ENCODE measurements at regions not wholly inside any gene's neighbourhood (a gene's known extent, or its start where the extent isn't known, plus 50 kb on each side); places are given as distances from the start of the nearest gene placed in this dataset.

DNA sequence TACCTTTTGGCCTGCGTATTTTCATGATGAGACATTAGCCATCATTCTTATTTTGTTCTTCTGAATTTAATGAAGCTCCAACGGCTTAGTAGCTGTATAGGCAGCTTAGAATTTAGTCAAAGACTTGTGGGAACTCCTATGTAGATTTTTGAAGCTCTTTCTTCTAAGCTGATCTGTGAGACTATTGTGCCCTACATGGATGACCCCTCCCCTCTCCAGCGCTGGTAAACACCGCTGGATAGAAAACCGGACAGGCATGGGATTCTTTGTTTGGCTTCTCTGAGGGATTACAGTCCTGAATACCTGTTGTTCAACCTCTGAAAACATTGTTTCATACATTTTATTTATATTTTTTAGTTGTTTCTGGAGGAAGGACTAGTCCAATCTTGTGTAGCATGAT is 1353.4 kb downstream of the GRIK2 start (continued):
- TF ChIP-seq, protein P1, sequence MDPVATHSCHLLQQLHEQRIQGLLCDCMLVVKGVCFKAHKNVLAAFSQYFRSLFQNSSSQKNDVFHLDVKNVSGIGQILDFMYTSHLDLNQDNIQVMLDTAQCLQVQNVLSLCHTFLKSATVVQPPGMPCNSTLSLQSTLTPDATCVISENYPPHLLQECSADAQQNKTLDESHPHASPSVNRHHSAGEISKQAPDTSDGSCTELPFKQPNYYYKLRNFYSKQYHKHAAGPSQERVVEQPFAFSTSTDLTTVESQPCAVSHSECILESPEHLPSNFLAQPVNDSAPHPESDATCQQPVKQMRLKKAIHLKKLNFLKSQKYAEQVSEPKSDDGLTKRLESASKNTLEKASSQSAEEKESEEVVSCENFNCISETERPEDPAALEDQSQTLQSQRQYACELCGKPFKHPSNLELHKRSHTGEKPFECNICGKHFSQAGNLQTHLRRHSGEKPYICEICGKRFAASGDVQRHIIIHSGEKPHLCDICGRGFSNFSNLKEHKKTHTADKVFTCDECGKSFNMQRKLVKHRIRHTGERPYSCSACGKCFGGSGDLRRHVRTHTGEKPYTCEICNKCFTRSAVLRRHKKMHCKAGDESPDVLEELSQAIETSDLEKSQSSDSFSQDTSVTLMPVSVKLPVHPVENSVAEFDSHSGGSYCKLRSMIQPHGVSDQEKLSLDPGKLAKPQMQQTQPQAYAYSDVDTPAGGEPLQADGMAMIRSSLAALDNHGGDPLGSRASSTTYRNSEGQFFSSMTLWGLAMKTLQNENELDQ (CRISPR knock-in tag; IDR thresholded peaks at IDR 0.05; ENCODE audit: borderline replicate concordance) = no peak

DNA sequence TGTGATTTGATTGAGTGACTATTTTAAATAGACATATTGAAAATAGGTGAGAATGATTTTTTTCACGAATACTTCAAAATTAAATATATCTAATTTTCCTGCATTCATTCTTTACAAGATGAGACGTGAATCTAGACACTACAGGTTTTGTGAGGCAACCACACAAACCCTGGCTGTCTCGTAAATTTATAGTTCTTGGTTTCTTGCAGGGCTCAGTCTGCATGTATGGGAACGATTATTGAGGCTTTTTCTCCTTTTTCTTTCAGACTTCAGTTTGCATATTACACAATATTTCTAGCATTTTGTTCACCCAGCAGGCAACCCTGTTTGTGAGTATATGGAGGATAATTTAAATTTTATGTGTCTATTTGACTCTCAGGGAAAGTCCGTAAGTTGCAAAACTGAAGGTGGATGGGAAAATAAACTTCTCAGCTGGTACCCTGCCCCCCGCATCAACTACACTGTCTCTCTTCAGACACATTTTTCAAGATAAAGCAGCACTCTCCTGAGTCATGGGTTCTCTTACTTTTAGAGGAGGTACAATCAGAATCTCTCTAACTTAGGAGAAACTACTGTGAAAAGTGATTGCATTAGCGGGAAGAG is 1349.3 kb downstream of the GRIK2 start:
- Histone ChIP-seq H4K20me1 (ENCODE audit: insufficient read depth, low read length) (no peaks in the 10 kb centered on the region), H2AFZ (ENCODE audit: low read length) (no peak overlapping the region), H3K9me3 (ENCODE audit: low read length) (no peaks in the 10 kb centered on the region), H3K4me3 (replicated peaks in 1 of 3; ENCODE audit: insufficient read depth in 1 of 3, low read depth in 2 of 3, low read length in 3 of 3) (no peak overlapping the region), H3K4me2 (ENCODE audit: low read depth, low read length) (no peak overlapping the region), H3K79me2 (ENCODE audit: insufficient read depth, low read length) (no peaks in the 10 kb centered on the region), H3K36me3 (replicated peaks in 1 of 2; ENCODE audit: control insufficient read depth in 1 of 2, insufficient read depth in 2 of 2, low read length in 2 of 2) (no peaks in the 10 kb centered on the region), H3K27me3 (ENCODE audit: control insufficient read depth in 1 of 2, insufficient read depth in 2 of 2, low read length in 2 of 2) (no peaks in the 10 kb centered on the region), H3K4me1 (ENCODE audit: insufficient read depth, low read length) (no peaks in the 10 kb centered on the region), H3K27ac (ENCODE audit: extremely low read length, insufficient read depth, low read length) (no peak overlapping the region), H3K9ac (ENCODE audit: insufficient read depth, low read depth, low read length) (no peak overlapping the region)
- WGBS (ENCODE audit: low lambda C conversion rate) = 12% methylated on average over 7 of the region's 7 CpGs
- TF ChIP-seq MBNL3 (CRISPR knock-in tag; conservative IDR thresholded peaks at IDR 0.05) (no peak), MED8 (CRISPR knock-in tag; IDR thresholded peaks at IDR 0.05; ENCODE audit: insufficient replicate concordance) (no peak), XRCC5 (optimal IDR thresholded peaks at IDR 0.05; ENCODE audit: low read length) (no peak), ZNF7 (CRISPR knock-in tag; IDR thresholded peaks at IDR 0.05) (no peak), IKZF4 (CRISPR knock-in tag; IDR thresholded peaks at IDR 0.05; ENCODE audit: borderline replicate concordance, low read depth, not compliant biosample characterization) (no peak), HDAC1 (CRISPR knock-in tag; IDR thresholded peaks at IDR 0.05) (no peak)
- TF ChIP-seq, protein P2, sequence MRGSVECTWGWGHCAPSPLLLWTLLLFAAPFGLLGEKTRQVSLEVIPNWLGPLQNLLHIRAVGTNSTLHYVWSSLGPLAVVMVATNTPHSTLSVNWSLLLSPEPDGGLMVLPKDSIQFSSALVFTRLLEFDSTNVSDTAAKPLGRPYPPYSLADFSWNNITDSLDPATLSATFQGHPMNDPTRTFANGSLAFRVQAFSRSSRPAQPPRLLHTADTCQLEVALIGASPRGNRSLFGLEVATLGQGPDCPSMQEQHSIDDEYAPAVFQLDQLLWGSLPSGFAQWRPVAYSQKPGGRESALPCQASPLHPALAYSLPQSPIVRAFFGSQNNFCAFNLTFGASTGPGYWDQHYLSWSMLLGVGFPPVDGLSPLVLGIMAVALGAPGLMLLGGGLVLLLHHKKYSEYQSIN (CRISPR knock-in tag; IDR thresholded peaks at IDR 0.05; ENCODE audit: borderline replicate concordance) = no peak
- no TSS peak for BruUV-seq (replicated peaks)
- POLR2A ChIA-PET = no interaction called here
- no peak for ATAC-seq
- in situ Hi-C loops (cut with HindIII; ENCODE audit: extremely low pct_ligation_motif_present, low pct_unique_long_range_greater_than_20kb) (no loop called here), intact Hi-C loops (cut with micrococcal nuclease; ENCODE audit: unreplicated experiment) (no loop called here)
- CTCF ChIA-PET (ENCODE audit: low intra/inter-chr PET ratio, low total read pairs) = no interaction called here
- no peak for DNase-seq (ENCODE audit: low spot score)
- no peak for FAIRE-seq

Data from HepG2 (cell line).